ENCODE measurements at regions not wholly inside any gene's neighbourhood (a gene's known extent, or its start where the extent isn't known, plus 50 kb on each side); places are given as distances from the start of the nearest gene placed in this dataset.
A peak's percentile ranks its signal among the peaks of the same experiment; 100 is the strongest.
"Not testable (repeated sequence)": the region's sequence is repeated elsewhere in the genome, so short reads cannot be mapped to it uniquely, and the experiment has no call there.

DNA sequence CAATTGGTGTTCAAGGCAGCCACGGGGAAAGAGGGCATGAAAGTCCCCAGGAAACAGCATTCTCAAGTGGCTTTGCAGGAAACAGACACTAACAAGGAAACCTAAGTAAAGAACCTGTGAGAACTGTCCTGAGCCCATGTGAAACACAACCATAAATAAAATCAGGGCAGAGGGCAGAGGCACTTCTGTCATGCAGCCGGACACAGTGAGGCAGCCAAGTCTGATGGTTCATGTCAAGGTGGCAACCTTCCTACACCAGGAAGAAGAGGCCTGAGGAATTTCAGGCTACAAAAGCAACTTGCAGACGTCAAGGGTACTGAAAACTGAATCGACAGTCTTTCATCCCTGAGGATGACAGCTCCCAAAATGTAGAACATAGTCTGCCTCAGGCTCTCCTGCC lies 458.2 kb upstream of the NPVF start:
- Histone ChIP-seq H2AFZ (peak overlapping the region; percentile 11), H3K4me1 (peaks cover 3% of the 10 kb centered on the region), H3K4me3 (ENCODE audit: low read depth, low read length) (no peak overlapping the region), H3K36me3 (ENCODE audit: control insufficient read depth, insufficient read depth, low read length) (no peaks in the 10 kb centered on the region), H3K27me3 (ENCODE audit: control insufficient read depth, insufficient read depth, low read length) (no peaks in the 10 kb centered on the region), H3K79me2 (no peaks in the 10 kb centered on the region), H3K9ac (no peak overlapping the region), H3K4me2 (ENCODE audit: low read length) (no peak overlapping the region), H3K9me3 (ENCODE audit: control insufficient read depth, low read length) (no peaks in the 10 kb centered on the region), H3K27ac (no peak overlapping the region)
- TF ChIP-seq CTCF (IDR thresholded peaks at IDR 0.05), result no peak

DNA sequence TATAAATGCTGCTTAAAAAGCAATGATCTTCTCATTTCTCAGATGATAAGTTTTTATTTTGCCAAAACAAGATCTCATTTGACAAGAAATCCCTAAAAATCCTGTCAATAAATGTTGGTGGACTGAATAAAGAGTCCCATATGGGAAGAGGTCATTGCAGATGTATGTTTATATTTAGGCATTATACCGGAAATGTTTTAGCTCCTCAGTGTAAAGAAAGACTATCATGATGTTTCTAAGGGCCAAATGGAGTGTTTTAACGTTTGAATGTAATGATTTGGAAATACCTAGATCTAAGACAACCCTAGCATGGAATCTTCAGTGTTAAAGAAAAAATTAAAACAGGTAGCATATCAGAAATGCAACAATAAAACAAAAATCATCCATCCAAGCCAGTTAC lies 457.8 kb upstream of the NFE2L3 start:
- TF ChIP-seq CTCF (IDR thresholded peaks at IDR 0.05), result no peak
- H3K36me3 ChIP-seq (ENCODE audit: control insufficient read depth, insufficient read depth, low read length), result no peaks in the 10 kb centered on the region
- H3K27me3 ChIP-seq (ENCODE audit: control insufficient read depth, insufficient read depth, low read length), result no peaks in the 10 kb centered on the region
- H3K9me3 ChIP-seq (ENCODE audit: control insufficient read depth, low read length), result no peaks in the 10 kb centered on the region
- H3K27ac ChIP-seq, result peak overlapping the region; percentile 37
- H3K4me3 ChIP-seq (ENCODE audit: low read depth, low read length), result no peak overlapping the region
- H3K9ac ChIP-seq, result no peak overlapping the region
- H3K4me1 ChIP-seq, result no peaks in the 10 kb centered on the region
- H3K4me2 ChIP-seq (ENCODE audit: low read length), result no peak overlapping the region
- H2AFZ ChIP-seq, result no peak overlapping the region
- no peaks in the 10 kb centered on the region for H3K79me2 ChIP-seq

DNA sequence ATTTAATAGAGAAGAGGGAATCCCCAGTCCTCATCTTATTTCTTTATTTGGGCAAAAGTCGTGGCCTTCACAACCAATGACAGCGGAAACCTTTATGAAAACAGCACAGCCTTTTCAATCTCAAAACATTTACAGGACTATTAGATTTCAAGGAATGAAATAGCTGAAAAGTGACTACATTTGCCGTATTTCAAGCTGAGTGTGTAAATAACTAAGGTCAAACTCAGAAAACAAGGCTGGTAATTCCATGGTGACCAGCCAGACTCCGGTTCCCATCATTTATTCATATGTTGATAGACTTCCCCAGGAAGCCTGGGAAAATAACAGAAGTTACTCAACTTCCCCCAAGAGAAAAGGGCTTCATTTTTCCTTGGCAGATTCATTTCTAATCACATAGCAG lies 457.3 kb upstream of the NFE2L3 start:
- Histone ChIP-seq H2AFZ (no peak overlapping the region), H3K27me3 (ENCODE audit: control insufficient read depth, insufficient read depth, low read length) (no peaks in the 10 kb centered on the region), H3K9me3 (ENCODE audit: control insufficient read depth, low read length) (no peaks in the 10 kb centered on the region), H3K79me2 (no peaks in the 10 kb centered on the region), H3K36me3 (ENCODE audit: control insufficient read depth, insufficient read depth, low read length) (no peaks in the 10 kb centered on the region), H3K4me3 (ENCODE audit: low read depth, low read length) (no peak overlapping the region), H3K4me1 (no peaks in the 10 kb centered on the region), H3K27ac (peak overlapping the region; percentile 37), H3K9ac (no peak overlapping the region), H3K4me2 (ENCODE audit: low read length) (no peak overlapping the region)
- TF ChIP-seq CTCF (IDR thresholded peaks at IDR 0.05), result no peak

DNA sequence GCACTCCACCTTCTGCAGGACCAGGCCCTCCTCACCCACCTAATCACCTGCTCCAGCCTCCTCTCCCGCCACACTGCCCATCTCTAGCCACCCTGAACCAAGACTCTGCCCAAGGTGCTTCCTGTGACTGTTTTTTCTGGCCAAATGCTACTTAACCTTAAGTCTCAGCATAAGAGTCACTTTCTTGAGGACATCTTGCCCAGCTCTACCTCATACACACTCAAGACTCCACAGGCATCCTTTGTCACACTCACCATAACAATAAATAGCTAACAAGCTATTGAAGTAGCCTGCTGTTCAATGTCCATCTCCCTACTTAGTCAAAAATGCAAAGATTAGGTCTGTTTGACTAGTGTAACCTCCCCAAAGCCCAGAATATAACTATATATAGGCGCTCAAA lies 455.4 kb upstream of the NFE2L3 start:
- H3K27ac ChIP-seq, result no peak overlapping the region
- H3K4me2 ChIP-seq (ENCODE audit: low read length), result no peak overlapping the region
- no peak overlapping the region for H2AFZ ChIP-seq
- no peaks in the 10 kb centered on the region for H3K4me1 ChIP-seq
- no peaks in the 10 kb centered on the region for H3K27me3 ChIP-seq (ENCODE audit: control insufficient read depth, insufficient read depth, low read length)
- H3K4me3 ChIP-seq (ENCODE audit: low read depth, low read length), result no peak overlapping the region
- no peaks in the 10 kb centered on the region for H3K79me2 ChIP-seq
- TF ChIP-seq CTCF (IDR thresholded peaks at IDR 0.05), result no peak
- H3K9ac ChIP-seq, result no peak overlapping the region
- no peaks in the 10 kb centered on the region for H3K9me3 ChIP-seq (ENCODE audit: control insufficient read depth, low read length)
- no peaks in the 10 kb centered on the region for H3K36me3 ChIP-seq (ENCODE audit: control insufficient read depth, insufficient read depth, low read length)

GRCh38 chr7:25698451-25699113 lies 453.4 kb upstream of the NFE2L3 start:
- Histone ChIP-seq H3K4me2 (ENCODE audit: low read length) (no peak overlapping the region), H3K9ac (no peak overlapping the region)
- no peak for TF ChIP-seq CTCF (IDR thresholded peaks at IDR 0.05)

DNA sequence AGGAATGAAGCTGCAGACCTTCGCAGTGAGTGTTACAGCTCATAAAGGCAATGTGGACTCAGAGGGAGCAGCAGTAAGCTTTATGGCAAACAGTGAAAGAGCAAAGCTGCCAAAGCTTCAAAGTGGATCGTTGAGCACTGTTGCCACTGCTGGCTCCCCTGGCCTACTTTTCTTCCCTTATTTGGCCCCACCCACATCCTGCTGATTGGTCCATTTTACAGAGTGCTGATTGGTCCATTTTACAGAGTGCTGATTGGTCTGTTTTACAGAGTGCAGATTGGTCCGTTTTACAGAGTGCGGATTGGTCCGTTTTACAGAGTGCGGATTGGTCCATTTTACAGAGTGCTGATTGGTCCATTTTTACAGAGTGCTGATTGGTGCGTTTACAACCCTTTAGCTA lies 451.9 kb upstream of the NFE2L3 start:
- not testable (repeated sequence) for H3K27me3 ChIP-seq (ENCODE audit: control insufficient read depth, insufficient read depth, low read length); H3K27ac ChIP-seq; H3K79me2 ChIP-seq; H3K4me2 ChIP-seq (ENCODE audit: low read length); H3K9ac ChIP-seq; H3K36me3 ChIP-seq (ENCODE audit: control insufficient read depth, insufficient read depth, low read length); H3K9me3 ChIP-seq (ENCODE audit: control insufficient read depth, low read length); H3K4me3 ChIP-seq (ENCODE audit: low read depth, low read length); H2AFZ ChIP-seq; H3K4me1 ChIP-seq

More at GRCh38 chr7:25698451-25699113, 453.4 kb upstream of the NFE2L3 start:
- no peaks in the 10 kb centered on the region for H3K36me3 ChIP-seq (ENCODE audit: control insufficient read depth, insufficient read depth, low read length)
- H3K9me3 ChIP-seq (ENCODE audit: control insufficient read depth, low read length), result no peaks in the 10 kb centered on the region
- H3K79me2 ChIP-seq, result no peaks in the 10 kb centered on the region
- H3K27ac ChIP-seq, result no peak overlapping the region
- no peak overlapping the region for H3K4me3 ChIP-seq (ENCODE audit: low read depth, low read length)
- H3K4me1 ChIP-seq, result no peaks in the 10 kb centered on the region
- H3K27me3 ChIP-seq (ENCODE audit: control insufficient read depth, insufficient read depth, low read length), result no peaks in the 10 kb centered on the region
- no peak overlapping the region for H2AFZ ChIP-seq
